D721Med (cell line): ENCODE measurements at regions not wholly inside any gene's neighbourhood (a gene's known extent, or its start where the extent isn't known, plus 50 kb on each side); places are given as distances from the start of the nearest gene placed in this dataset.
A peak's percentile ranks its signal among the peaks of the same experiment; 100 is the strongest.

Experiments used
- DNase-seq: peaks from one replicate; pipeline ENCODE4 v3.0.0; 2011; ENCODE audit warnings: low spot score; ENCODE audit not compliant: insufficient read length
- FAIRE-seq: peaks from 2 replicates; lab custom pipeline; 2011; peaks lifted over from hg19 to GRCh38; lab: Jason Lieb, UNC
- TF ChIP-seq, protein P1 (sequence below): IDR thresholded peaks from 2 replicates; pipeline ENCODE4 v1.5.1; 2012; ENCODE audit warnings: mild to moderate bottlenecking, control low read depth; ENCODE audit not compliant: insufficient read depth; ENCODE audit errors: missing control alignments

DNA sequence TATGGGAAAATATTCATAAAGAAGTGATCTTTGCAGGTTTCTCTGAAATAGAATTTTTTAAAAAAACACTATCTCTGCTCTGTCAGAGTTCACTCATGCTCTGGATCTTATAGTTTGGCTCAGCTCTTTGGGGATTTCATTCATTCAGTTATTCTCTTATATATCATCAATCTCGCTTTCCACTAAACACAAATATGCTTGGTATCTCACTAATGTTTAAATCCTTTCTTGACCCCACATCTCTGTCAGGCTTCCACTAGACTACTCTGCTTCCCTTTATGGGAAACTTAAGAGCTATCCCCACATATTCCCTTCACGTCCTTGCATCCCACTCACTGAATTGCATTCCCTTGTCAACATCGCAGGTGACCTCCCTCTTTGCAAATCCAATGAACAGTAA is 396.1 kb downstream of the ENC1 start:
- FAIRE-seq (no peak), DNase-seq (no peak)
- TF ChIP-seq, protein P1, sequence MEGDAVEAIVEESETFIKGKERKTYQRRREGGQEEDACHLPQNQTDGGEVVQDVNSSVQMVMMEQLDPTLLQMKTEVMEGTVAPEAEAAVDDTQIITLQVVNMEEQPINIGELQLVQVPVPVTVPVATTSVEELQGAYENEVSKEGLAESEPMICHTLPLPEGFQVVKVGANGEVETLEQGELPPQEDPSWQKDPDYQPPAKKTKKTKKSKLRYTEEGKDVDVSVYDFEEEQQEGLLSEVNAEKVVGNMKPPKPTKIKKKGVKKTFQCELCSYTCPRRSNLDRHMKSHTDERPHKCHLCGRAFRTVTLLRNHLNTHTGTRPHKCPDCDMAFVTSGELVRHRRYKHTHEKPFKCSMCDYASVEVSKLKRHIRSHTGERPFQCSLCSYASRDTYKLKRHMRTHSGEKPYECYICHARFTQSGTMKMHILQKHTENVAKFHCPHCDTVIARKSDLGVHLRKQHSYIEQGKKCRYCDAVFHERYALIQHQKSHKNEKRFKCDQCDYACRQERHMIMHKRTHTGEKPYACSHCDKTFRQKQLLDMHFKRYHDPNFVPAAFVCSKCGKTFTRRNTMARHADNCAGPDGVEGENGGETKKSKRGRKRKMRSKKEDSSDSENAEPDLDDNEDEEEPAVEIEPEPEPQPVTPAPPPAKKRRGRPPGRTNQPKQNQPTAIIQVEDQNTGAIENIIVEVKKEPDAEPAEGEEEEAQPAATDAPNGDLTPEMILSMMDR = no peak

DNA sequence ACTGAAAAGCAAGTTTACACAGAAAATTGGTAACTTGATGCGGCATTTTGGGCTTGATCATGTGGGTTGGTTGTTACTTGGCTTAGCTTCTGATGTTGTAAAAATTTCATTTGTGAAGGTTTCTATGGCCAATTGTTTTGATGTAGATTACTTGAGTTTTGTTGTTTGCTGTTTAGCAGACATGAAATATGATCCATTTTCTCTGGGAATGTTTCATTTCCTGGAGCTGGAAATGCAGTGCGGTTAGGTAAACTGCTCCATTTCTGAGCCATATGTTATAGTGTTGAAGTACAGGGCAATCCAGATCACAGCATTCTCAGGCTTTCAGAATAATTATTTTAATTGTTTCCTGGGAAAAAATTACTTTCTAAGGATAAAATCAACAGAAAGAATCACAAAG is 396.9 kb downstream of the ENC1 start:
- TF ChIP-seq, protein P1 = no peak
- DNase-seq (no peak), FAIRE-seq (no peak)

DNA sequence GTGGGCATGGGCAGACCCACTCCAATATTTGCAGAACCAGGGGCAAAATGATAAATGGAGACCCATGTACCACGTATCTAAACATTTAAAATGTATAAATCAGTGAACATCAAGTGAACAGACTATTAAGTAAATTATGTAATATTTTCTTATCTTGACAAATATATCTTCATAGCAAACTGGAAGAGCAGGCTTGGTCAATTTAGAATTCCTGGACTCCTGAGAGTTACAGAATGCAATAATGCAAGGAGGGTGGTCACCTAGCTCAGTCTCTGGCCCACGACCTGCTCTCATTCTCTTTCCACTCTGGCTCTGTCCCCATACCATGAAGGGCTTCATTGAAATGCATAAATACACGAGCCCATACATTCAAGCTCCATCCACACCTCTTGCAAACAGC is 398.0 kb downstream of the ENC1 start:
- FAIRE-seq = no peak
- TF ChIP-seq, protein P1 = no peak
- no peak for DNase-seq

DNA sequence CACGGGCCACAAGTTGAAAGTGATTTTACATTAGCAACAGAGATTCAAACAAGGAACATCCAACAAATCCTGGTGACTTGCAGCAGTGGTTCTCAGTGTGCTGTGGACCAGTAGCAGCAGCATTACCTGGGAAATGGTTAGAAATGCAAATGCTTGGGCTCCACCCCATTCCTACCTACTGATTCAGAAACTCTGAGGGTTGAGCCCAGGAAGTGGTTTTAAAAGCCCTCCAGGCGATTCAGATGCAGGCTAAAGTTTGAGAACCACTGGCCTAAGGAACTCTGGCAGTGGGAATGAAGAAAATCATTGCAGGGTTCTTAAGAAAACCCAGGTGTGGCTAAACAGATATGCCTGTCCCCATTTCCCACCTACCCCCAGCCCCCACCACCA is 398.8 kb downstream of the ENC1 start:
- DNase-seq (no peak), FAIRE-seq (no peak)
- TF ChIP-seq, protein P1 = no peak

DNA sequence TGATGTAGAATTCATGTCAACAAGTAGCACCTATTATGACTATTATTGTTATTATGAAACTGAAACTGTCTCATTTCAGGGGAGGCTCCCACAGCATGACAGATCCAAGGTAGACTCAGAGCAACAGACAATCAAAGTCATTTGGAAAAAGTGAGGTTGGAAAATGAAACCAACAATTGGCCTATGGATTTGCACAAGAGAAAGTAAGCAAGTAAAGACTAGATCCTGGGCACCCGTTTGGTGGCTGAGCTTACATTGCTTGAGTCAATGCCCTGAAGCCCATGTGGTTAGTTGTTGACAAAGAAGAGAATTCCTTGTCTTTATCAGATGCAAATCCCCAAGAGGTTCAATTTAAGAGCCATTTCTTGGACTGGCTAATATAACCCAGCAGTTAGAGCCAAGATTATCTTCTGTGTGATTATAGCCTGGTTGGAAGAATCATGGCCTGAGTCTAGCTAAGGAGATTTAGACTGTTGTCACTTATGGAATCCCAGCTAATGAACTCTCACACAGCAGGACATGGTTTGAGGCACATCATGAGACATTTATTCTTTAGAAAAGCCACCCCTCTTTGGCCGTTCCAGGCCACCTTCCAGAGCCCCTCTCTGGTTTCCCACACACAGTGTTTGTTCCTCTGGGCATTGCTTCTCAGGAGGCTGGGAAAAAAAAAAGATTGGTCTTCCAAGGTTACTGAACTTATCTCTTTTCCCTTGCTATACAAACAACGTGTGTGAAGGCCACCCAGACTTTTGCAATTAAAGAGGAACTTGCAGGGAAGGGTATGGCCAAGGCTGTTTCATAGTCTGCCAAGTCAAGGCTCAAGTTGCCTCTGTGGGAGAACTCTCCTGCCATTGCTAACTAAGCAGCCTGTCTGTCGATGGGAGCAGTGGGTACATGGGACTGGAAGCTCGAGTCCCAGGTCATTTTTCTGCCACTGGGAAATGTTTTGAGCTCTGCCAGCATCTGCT is 399.5 kb downstream of the ENC1 start:
- TF ChIP-seq, protein P1 = no peak
- FAIRE-seq = peak; percentile 76
- peak; percentile 22 for DNase-seq

DNA sequence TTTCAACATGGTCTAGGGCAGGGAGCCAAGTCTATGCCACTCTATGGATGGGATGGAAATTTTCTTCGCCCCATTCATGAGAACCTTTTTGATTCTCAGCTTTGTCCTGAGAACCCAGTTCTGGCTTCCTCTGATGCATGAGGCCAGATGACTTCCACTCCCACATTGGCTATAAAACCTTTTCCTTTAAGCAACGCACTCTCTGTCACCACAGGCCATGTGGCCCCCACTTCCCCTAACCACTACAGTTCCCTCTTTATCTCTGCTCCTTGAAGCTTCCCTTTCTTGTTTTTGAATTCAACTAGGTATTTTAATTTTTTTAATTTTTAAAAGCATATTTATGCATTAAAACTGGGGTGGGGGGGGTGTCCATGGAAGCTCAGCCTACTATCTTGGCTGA is 401.3 kb downstream of the ENC1 start:
- no peak for FAIRE-seq
- DNase-seq = no peak
- TF ChIP-seq, protein P1 = no peak

DNA sequence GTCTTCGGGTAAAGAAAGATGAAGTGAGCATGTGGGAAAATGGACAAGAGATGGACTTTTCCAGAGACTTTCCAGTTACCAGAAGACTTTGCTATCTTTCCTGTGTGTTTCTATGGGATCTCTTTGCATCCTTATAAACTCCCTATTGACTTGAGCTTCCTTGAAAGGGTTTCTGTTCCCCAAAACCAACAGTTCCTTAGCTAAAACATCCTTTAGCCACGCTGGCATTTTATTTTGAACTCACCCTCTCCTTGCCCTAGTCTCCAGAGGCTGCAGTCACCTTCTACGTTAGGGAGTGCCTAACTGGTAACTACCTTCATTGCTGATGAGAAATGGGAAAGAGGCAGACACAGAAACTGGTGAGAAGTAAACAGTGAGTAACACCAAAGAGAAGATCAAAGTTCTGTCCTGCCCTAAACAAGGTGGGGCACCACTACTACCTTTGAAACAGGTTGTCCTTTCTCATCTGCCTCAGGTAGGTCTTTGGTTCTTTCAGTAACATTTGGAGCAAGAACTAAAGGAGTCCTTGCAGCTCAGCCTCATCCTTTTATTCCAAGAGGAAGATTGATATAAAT is 402.9 kb downstream of the ENC1 start:
- DNase-seq (no peak), FAIRE-seq (no peak)
- TF ChIP-seq, protein P1 = no peak
